NCI-H345 treated with DMSO at 0.1 percent for 48 hours (cell line): ENCODE measurements at regions not wholly inside any gene's neighbourhood (a gene's known extent, or its start where the extent isn't known, plus 50 kb on each side); places are given as distances from the start of the nearest gene placed in this dataset.
"Not testable (repeated sequence)": the region's sequence is repeated elsewhere in the genome, so short reads cannot be mapped to it uniquely, and the experiment has no call there.

Source experiments
- DNase-seq: peaks from one replicate; lab custom pipeline; 2025; ENCODE audit not compliant: unreplicated experiment; lab: John Stamatoyannopoulos, UW

- DNase-seq = no peak
Measured at GRCh38 chr12:86521870-86522269, 265.7 kb upstream of the MGAT4C start.

GRCh38 chr12:86513226-86513625 is 257.0 kb upstream of the MGAT4C start:
- DNase-seq = no peak

- DNase-seq = no peak
Measured at GRCh38 chr12:86496595-86496994, 240.4 kb upstream of the MGAT4C start.

GRCh38 chr12:86484473-86484872 is 228.3 kb upstream of the MGAT4C start:
- no peak for DNase-seq

- DNase-seq = no peak
Measured at GRCh38 chr12:86473231-86473630, 217.0 kb upstream of the MGAT4C start.

GRCh38 chr12:86456776-86457175 is 200.6 kb upstream of the MGAT4C start:
- DNase-seq = no peak

- DNase-seq = no peak
Measured at GRCh38 chr12:86456241-86456640, 200.1 kb upstream of the MGAT4C start.

- no peak for DNase-seq
Measured at GRCh38 chr12:86445356-86445755, 189.2 kb upstream of the MGAT4C start.

GRCh38 chr12:86435053-86435452 is 178.9 kb upstream of the MGAT4C start:
- DNase-seq = no peak

GRCh38 chr12:86429824-86430223 is 173.6 kb upstream of the MGAT4C start:
- DNase-seq = no peak

- no peak for DNase-seq
Measured at GRCh38 chr12:86421333-86421732, 165.1 kb upstream of the MGAT4C start.

GRCh38 chr12:86414201-86414600 is 158.0 kb upstream of the MGAT4C start:
- no peak for DNase-seq

GRCh38 chr12:86411710-86412109 is 155.5 kb upstream of the MGAT4C start:
- DNase-seq = no peak

- no peak for DNase-seq
Measured at GRCh38 chr12:86407620-86408208, 151.5 kb upstream of the MGAT4C start.

- no peak for DNase-seq
Measured at GRCh38 chr12:86389949-86390348, 133.8 kb upstream of the MGAT4C start.

GRCh38 chr12:86387591-86388145 is 131.5 kb upstream of the MGAT4C start:
- DNase-seq = no peak

- not testable (repeated sequence) for DNase-seq
Measured at GRCh38 chr12:86383759-86384158, 127.6 kb upstream of the MGAT4C start.

- no peak for DNase-seq
Measured at GRCh38 chr12:86379337-86379736, 123.1 kb upstream of the MGAT4C start.

- DNase-seq = no peak
Measured at GRCh38 chr12:86376052-86376451, 119.9 kb upstream of the MGAT4C start.

- DNase-seq = no peak
Measured at GRCh38 chr12:86373813-86374212, 117.6 kb upstream of the MGAT4C start.

- DNase-seq = no peak
Measured at GRCh38 chr12:86367137-86367536, 110.9 kb upstream of the MGAT4C start.

- no peak for DNase-seq
Measured at GRCh38 chr12:86349196-86349595, 93.0 kb upstream of the MGAT4C start.

- no peak for DNase-seq
Measured at GRCh38 chr12:86333955-86334522, 77.8 kb upstream of the MGAT4C start.
